GM19035 (cell line): ENCODE measurements at regions not wholly inside any gene's neighbourhood (a gene's known extent, or its start where the extent isn't known, plus 50 kb on each side); places are given as distances from the start of the nearest gene placed in this dataset.

Experiments used
- ATAC-seq: cut with Tn5 transposase; IDR thresholded peaks from one replicate; pipeline ENCODE4 v1.9.1; 2021; ENCODE audit not compliant: unreplicated experiment

DNA sequence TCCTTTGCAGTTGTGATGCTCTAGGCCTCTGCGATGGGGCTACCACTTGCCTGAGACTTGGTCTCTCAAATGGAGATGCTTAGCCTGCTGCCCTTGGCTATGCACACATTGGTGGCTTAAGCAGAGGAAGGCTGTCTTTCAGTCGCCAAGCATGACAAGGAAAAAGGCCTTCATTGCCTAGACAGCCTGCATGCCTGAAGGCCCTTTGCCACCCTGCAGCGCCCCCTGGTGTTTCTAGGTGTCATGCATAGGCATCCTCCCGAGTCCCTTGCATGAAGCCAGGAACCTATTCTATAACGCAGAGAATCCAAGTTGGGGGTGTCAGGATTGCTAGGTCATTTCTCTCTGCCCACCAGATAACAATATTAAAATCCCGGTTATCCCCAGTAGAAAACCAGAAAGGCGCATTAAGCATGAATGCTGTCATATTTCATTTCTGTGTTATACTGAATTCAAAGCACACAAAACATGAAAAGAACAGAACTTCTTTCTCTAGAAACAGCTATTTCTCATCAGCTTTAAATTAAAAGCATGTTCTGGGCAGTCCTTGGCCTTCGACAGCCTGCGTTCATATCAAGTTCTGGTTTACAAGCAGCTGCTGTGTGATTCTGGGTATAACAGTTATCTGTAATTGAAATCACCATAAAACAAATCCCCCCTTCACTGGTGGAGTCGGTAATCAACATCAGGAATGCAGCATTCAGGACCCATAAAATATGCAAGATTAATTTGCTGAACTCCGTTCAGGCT, 59.7 kb upstream of the TRPC7 start:
- ATAC-seq, result peak; percentile 85

GRCh38 chr5:136423944-136424606, 58.7 kb upstream of the TRPC7 start:
- no peak for ATAC-seq

DNA sequence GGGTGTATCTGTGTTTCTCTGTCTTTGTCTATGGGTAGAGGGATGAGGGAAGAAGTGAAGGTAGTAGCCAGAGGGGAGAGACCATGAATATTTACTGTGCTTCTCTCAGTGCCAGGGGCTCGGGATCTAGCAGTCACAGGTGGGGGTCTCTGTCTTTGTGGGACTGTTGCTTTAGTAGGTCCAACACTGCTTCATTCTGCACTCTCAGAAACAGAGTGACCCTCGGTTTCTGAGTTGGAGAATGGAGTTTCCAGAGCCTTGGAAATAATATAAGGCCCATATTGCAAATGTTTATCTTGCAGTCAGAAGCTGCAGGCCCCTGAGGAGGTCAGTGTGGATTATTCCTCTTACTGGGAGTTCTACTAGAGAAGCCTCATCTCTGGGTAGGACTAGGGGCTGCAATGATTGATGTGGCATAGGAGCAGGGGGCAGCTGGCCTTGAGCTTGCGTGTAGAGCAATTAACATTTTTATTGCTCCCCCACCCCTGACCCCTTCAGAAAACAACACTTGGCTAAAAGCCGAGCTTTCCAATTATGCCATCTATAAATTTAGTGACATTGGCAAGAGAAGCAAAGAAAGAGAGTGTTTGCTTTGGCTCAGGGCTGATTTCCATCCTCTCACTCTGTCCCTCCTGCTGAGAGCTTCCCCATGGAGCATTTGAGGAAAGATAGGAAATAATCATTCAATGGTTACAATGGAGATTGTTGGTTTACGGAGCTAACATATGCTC, 55.0 kb upstream of the TRPC7 start:
- ATAC-seq, result no peak

DNA sequence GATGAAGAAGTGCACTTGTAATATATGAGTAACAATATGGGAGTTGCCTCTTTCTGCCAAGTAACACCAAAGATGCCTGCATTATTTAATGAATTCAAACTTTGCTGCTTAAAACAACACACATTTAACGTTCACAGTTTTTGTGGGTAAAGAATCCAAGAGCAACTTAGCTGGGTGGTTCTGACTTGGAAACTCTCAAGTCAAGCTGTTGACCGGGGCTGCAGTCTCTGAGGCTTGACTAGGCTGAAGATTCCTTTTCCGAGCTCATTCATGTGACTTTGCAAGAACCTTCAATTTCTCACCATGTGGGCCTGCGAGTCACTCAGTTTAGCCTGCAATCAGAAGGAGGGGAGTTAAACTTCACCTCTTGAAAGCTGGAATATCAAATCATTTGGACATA, 53.0 kb upstream of the TRPC7 start:
- ATAC-seq, result no peak
